ENCODE measurements at regions not wholly inside any gene's neighbourhood (a gene's known extent, or its start where the extent isn't known, plus 50 kb on each side); places are given as distances from the start of the nearest gene placed in this dataset.

GRCh38 chr2:180145163-180145562 lies 138.1 kb upstream of the CWC22 start:
- TF ChIP-seq CTCF (conservative IDR thresholded peaks at IDR 0.05): no peak
- TF ChIP-seq ZFX (IDR thresholded peaks at IDR 0.05): no peak

Measured in C4-2B (cell line).